ENCODE measurements at regions not wholly inside any gene's neighbourhood (a gene's known extent, or its start where the extent isn't known, plus 50 kb on each side); places are given as distances from the start of the nearest gene placed in this dataset.

GRCh38 chr4:186936496-186937375 lies 213.1 kb upstream of the FAT1 start:
- TF ChIP-seq EZH2 (IDR thresholded peaks at IDR 0.05; ENCODE audit: borderline replicate concordance), result no peak
- peak; percentile 23 for TF ChIP-seq CTCF (IDR thresholded peaks at IDR 0.05; ENCODE audit: poor library complexity)
- no peak for TF ChIP-seq EZH2phosphoT487 (IDR thresholded peaks at IDR 0.05; ENCODE audit: low read depth, severe bottlenecking, unreplicated experiment)

Measured in hepatocyte (in vitro differentiated cells).